Thymus (tissue), 11 donors: ENCODE measurements at regions not wholly inside any gene's neighbourhood (a gene's known extent, or its start where the extent isn't known, plus 50 kb on each side); places are given as distances from the start of the nearest gene placed in this dataset.

Experiments used
- DNase-seq, 9 donors: peaks; one replicate each; pipeline ENCODE4 v3.0.0-alpha.2; 2013; ENCODE audit warnings: low spot score in 9 of 9, low read depth in 6 of 9, missing footprints in 1 of 9
- H3K27ac ChIP-seq, 2 donors: one replicate each; pipeline ENCODE4 v1.5.1; 2013; ENCODE audit warnings: control low read depth in 1 of 2, low read depth in 1 of 2, low read length in 1 of 2, mild to moderate bottlenecking in 1 of 2, moderate library complexity in 1 of 2
- H3K27me3 ChIP-seq, 2 donors: one replicate each; pipeline ENCODE4 v1.5.1; 2013; ENCODE audit warnings: low read length in 1 of 2; ENCODE audit not compliant: control insufficient read depth in 2 of 2, insufficient read depth in 1 of 2
- H3K36me3 ChIP-seq, 2 donors: one replicate each; pipeline ENCODE4 v1.5.1; 2013; ENCODE audit warnings: low read length in 1 of 2, mild to moderate bottlenecking in 1 of 2, moderate library complexity in 1 of 2; ENCODE audit not compliant: control insufficient read depth in 2 of 2, insufficient read depth in 2 of 2
- H3K4me1 ChIP-seq, 2 donors: one replicate each; pipeline ENCODE4 v1.5.1; 2013; ENCODE audit warnings: low read length in 2 of 2; ENCODE audit not compliant: control insufficient read depth in 2 of 2, insufficient read depth in 2 of 2
- H3K4me3 ChIP-seq, 2 donors: one replicate each; pipeline ENCODE4 v1.5.1; 2013; ENCODE audit warnings: low read length in 2 of 2, control low read depth in 1 of 2, mild to moderate bottlenecking in 1 of 2
- H3K9me3 ChIP-seq, 2 donors: one replicate each; pipeline ENCODE4 v1.5.1; 2013; ENCODE audit warnings: low read length in 1 of 2, mild to moderate bottlenecking in 1 of 2; ENCODE audit not compliant: control insufficient read depth in 2 of 2, insufficient read depth in 1 of 2
- WGBS: extraction: QIAGEN DNeasy Blood & Tissue Kit; methylation state at CpG from one replicate; pipeline ENCODE4 v1.1.7; 2013; 5-methylcytosine and 5-hydroxymethylcytosine counted together
- donor health status: healthy.

GRCh38 chr1:209276321-209276720, 307.2 kb upstream of the CAMK1G start:
- no peaks in the 10 kb centered on the region for H3K4me1 ChIP-seq
- no peak for DNase-seq
- WGBS: 71% methylated on average over 3 of the region's 3 CpGs

GRCh38 chr1:209277662-209278061, 305.9 kb upstream of the CAMK1G start:
- Histone ChIP-seq H3K36me3 (no peaks in the 10 kb centered on the region), H3K27ac (no peak overlapping the region), H3K27me3 (no peaks in the 10 kb centered on the region), H3K4me3 (no peak overlapping the region), H3K4me1 (no peaks in the 10 kb centered on the region), H3K9me3 (no peaks in the 10 kb centered on the region)
- WGBS: 97% methylated on average over 1 of the region's 1 CpG
- no peak for DNase-seq

More at GRCh38 chr1:209276321-209276720, 307.2 kb upstream of the CAMK1G start:
- Histone ChIP-seq H3K4me3 (no peak overlapping the region), H3K36me3 (no peaks in the 10 kb centered on the region), H3K27ac (no peak overlapping the region), H3K27me3 (no peaks in the 10 kb centered on the region), H3K9me3 (no peaks in the 10 kb centered on the region)

DNA sequence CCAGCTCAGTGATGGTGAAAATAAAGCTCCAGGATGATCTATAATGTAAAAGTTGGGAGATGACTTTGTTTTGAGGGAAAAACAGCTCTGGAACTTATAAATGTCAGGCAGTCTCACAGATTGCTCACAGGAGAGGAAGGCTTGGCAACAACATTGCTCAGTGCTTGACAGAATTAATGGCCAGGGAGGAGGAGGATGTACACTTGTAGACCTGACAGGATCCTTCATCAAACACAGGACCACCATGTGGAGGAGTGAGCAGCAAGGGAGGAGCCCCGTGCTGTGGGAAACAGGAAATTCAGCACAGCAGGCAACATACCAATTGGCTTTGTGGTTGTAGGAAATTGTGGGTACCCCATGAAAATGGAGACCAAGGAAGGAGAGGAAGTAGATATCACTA, 291.8 kb upstream of the CAMK1G start:
- Histone ChIP-seq H3K4me1 (no peaks in the 10 kb centered on the region), H3K9me3 (no peaks in the 10 kb centered on the region), H3K4me3 (no peak overlapping the region), H3K36me3 (no peaks in the 10 kb centered on the region), H3K27ac (no peak overlapping the region), H3K27me3 (no peaks in the 10 kb centered on the region)
- 6% methylated on average over 1 of the region's 1 CpG for WGBS
- no peak for DNase-seq

GRCh38 chr1:209302779-209303568, 280.5 kb upstream of the CAMK1G start:
- Histone ChIP-seq H3K27ac (no peak overlapping the region), H3K9me3 (no peaks in the 10 kb centered on the region), H3K4me1 (no peaks in the 10 kb centered on the region), H3K36me3 (no peaks in the 10 kb centered on the region), H3K4me3 (no peak overlapping the region), H3K27me3 (no peaks in the 10 kb centered on the region)
- DNase-seq: no peak
- WGBS: 96% methylated on average over 7 of the region's 7 CpGs

DNA sequence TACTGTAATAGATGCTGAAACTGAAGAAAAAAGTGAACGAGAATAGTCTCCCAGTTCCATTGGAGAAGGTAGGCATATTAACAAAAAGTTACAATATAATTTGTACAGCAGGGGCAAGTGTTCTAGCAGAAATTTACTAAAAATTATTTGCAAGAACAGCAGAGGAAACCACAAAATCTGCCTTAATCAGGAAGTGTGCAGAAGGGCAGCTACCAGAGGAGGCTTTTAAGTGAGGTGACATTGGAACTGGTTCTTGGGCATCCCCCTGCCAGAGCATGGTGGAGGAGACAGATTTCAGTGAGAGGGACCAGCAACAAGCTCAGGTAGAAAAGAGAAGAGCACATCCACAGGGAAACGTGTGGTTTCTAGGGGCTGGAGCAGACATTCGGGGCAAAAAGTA, 279.3 kb upstream of the CAMK1G start:
- 43% methylated on average over 3 of the region's 3 CpGs for WGBS
- Histone ChIP-seq H3K9me3 (no peaks in the 10 kb centered on the region), H3K4me3 (no peak overlapping the region), H3K27me3 (no peaks in the 10 kb centered on the region), H3K36me3 (no peaks in the 10 kb centered on the region), H3K4me1 (no peaks in the 10 kb centered on the region), H3K27ac (no peak overlapping the region)
- DNase-seq: no peak

DNA sequence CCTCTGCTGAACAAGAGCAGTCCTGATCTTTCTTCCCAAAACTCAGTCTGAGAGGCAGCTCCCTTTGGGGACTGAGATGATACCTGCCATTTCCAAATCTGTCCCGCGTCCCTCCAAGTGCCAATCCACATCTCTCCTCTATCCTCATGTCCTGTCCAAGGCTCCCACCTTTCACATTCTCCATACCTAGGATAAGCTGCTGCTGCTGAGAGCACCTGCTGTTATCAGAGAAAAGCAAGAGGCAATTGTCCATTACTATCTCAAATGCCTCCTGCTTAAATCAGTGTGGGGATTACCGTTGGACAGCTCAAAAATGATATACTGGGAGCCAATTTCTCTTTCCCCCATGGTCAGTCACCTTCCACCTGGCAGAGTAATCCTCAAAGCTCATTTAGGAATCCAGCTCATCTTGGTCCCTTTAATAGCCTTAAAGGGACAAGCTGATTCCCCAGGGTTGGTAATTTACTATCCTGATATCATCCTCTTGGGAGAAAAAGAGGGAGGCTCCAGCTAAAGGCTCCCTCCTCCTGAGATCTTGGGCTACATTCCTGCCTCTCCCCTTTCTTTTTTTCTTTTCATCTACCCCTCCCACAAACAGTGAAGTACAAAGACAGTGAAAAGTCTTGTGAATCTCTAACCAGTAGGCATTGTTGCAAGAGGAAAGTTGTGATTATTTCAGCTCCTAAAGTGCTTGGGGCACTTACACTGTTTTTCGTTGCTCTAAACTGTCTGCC, 278.1 kb upstream of the CAMK1G start:
- 90% methylated on average over 4 of the region's 4 CpGs for WGBS
- no peak for DNase-seq
- Histone ChIP-seq H3K27ac (no peak overlapping the region), H3K4me3 (no peak overlapping the region), H3K4me1 (no peaks in the 10 kb centered on the region), H3K27me3 (no peaks in the 10 kb centered on the region), H3K9me3 (no peaks in the 10 kb centered on the region), H3K36me3 (no peaks in the 10 kb centered on the region)

- WGBS: 92% methylated on average over 2 of the region's 2 CpGs
- Histone ChIP-seq H3K27ac (no peak overlapping the region), H3K4me1 (no peaks in the 10 kb centered on the region), H3K4me3 (no peak overlapping the region), H3K36me3 (no peaks in the 10 kb centered on the region), H3K27me3 (no peaks in the 10 kb centered on the region), H3K9me3 (no peaks in the 10 kb centered on the region)
- no peak for DNase-seq
Observed at GRCh38 chr1:209307846-209308245, 275.7 kb upstream of the CAMK1G start.

DNA sequence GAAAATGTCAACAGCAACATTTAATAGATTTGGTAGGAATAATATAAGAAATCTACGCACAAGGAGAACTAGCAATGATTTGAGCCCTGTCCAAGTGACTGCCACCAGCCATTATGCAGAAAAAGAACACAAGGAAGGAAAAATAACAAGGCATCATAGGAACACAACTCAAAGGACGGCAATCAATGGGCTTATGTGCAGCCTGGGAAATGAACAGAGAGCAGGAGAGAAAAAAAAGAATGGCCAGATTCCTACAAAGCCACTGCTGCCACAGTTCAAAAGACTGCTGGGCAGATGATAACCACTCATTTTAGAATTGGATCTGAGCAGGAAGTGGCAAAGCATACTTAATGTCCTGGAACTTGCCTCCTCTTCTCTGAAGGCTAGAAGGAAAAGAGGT, 274.3 kb upstream of the CAMK1G start:
- Histone ChIP-seq H3K27ac (no peak overlapping the region), H3K27me3 (no peaks in the 10 kb centered on the region), H3K4me3 (no peak overlapping the region), H3K4me1 (no peaks in the 10 kb centered on the region), H3K9me3 (no peaks in the 10 kb centered on the region), H3K36me3 (no peaks in the 10 kb centered on the region)
- 87% methylated on average over 2 of the region's 2 CpGs for WGBS
- DNase-seq: no peak

GRCh38 chr1:209311770-209312169, 271.7 kb upstream of the CAMK1G start:
- Histone ChIP-seq H3K9me3 (no peaks in the 10 kb centered on the region), H3K4me3 (no peak overlapping the region), H3K27ac (no peak overlapping the region), H3K27me3 (no peaks in the 10 kb centered on the region), H3K36me3 (no peaks in the 10 kb centered on the region), H3K4me1 (no peaks in the 10 kb centered on the region)
- WGBS: 92% methylated on average over 3 of the region's 3 CpGs
- no peak for DNase-seq
